Nephron progenitor cell (in vitro differentiated cells): ENCODE measurements at regions not wholly inside any gene's neighbourhood (a gene's known extent, or its start where the extent isn't known, plus 50 kb on each side); places are given as distances from the start of the nearest gene placed in this dataset.

Experiments
- DNase-seq: peaks from one replicate; pipeline ENCODE4 v3.0.0; 2021
- H3K27ac Mint-ChIP-seq: 2 replicates; pipeline ENCODE4 v1.8.0; 2021; ENCODE audit warnings: mild to moderate bottlenecking, moderate library complexity, mixed read lengths
- H3K27me3 Mint-ChIP-seq: 2 replicates; pipeline ENCODE4 v1.8.0; 2021; ENCODE audit warnings: mild to moderate bottlenecking, low read depth, mixed read lengths; ENCODE audit not compliant: poor library complexity
- H3K36me3 Mint-ChIP-seq: 2 replicates; pipeline ENCODE4 v1.8.0; 2021; ENCODE audit warnings: low read depth, mixed read lengths
- H3K4me1 Mint-ChIP-seq: 2 replicates; pipeline ENCODE4 v1.8.0; 2021; ENCODE audit warnings: mixed read lengths
- H3K4me3 Mint-ChIP-seq: 2 replicates; pipeline ENCODE4 v1.8.0; 2021; ENCODE audit warnings: mild to moderate bottlenecking, moderate library complexity, mixed read lengths
- H3K9me3 Mint-ChIP-seq: 2 replicates; pipeline ENCODE4 v1.8.0; 2021; ENCODE audit warnings: mild to moderate bottlenecking, moderate library complexity, mixed read lengths
- CTCF ChIP-seq: fragments of 200-600 bp; sonication (generic); IDR thresholded peaks from 2 replicates; pipeline ENCODE4 v1.5.0; 2021; ENCODE audit warnings: antibody characterized with exemption

GRCh38 chr22:49630448-49630946, 197.2 kb downstream of the BRD1 start:
- no peak for DNase-seq
- no peak overlapping the region for H3K27ac Mint-ChIP-seq
- no peaks in the 10 kb centered on the region for H3K9me3 Mint-ChIP-seq
- H3K27me3 Mint-ChIP-seq = peaks cover 27% of the 10 kb centered on the region
- no peak for TF ChIP-seq CTCF
- H3K4me1 Mint-ChIP-seq = peaks cover 32% of the 10 kb centered on the region
- H3K36me3 Mint-ChIP-seq = no peaks in the 10 kb centered on the region
- no peak overlapping the region for H3K4me3 Mint-ChIP-seq

- no peak for TF ChIP-seq CTCF
- Mint-ChIP-seq H3K36me3 (no peaks in the 10 kb centered on the region), H3K27me3 (peaks cover 27% of the 10 kb centered on the region), H3K4me1 (peaks cover 39% of the 10 kb centered on the region), H3K9me3 (no peaks in the 10 kb centered on the region), H3K27ac (no peak overlapping the region), H3K4me3 (no peak overlapping the region)
- no peak for DNase-seq
Observed at GRCh38 chr22:49629586-49630447, 197.9 kb downstream of the BRD1 start.

GRCh38 chr22:49629261-49629570, 198.5 kb downstream of the BRD1 start:
- Mint-ChIP-seq H3K9me3 (no peaks in the 10 kb centered on the region), H3K36me3 (no peaks in the 10 kb centered on the region), H3K27me3 (peaks cover 24% of the 10 kb centered on the region), H3K4me1 (peaks cover 41% of the 10 kb centered on the region), H3K27ac (no peak overlapping the region), H3K4me3 (no peak overlapping the region)
- DNase-seq = no peak
- no peak for TF ChIP-seq CTCF

GRCh38 chr22:49628391-49629260, 199.0 kb downstream of the BRD1 start:
- no peak overlapping the region for H3K4me3 Mint-ChIP-seq
- no peak for TF ChIP-seq CTCF
- peak; percentile 73 for DNase-seq
- H3K4me1 Mint-ChIP-seq = peaks cover 41% of the 10 kb centered on the region
- H3K27me3 Mint-ChIP-seq = peaks cover 24% of the 10 kb centered on the region
- no peaks in the 10 kb centered on the region for H3K36me3 Mint-ChIP-seq
- no peak overlapping the region for H3K27ac Mint-ChIP-seq
- no peaks in the 10 kb centered on the region for H3K9me3 Mint-ChIP-seq

GRCh38 chr22:49627217-49628181, 200.2 kb downstream of the BRD1 start:
- peaks cover 24% of the 10 kb centered on the region for H3K27me3 Mint-ChIP-seq
- TF ChIP-seq CTCF = no peak
- H3K4me1 Mint-ChIP-seq = peaks cover 46% of the 10 kb centered on the region
- H3K27ac Mint-ChIP-seq = no peak overlapping the region
- no peaks in the 10 kb centered on the region for H3K36me3 Mint-ChIP-seq
- no peaks in the 10 kb centered on the region for H3K9me3 Mint-ChIP-seq
- no peak for DNase-seq
- H3K4me3 Mint-ChIP-seq = no peak overlapping the region
